GM21576 (cell line): ENCODE measurements at regions not wholly inside any gene's neighbourhood (a gene's known extent, or its start where the extent isn't known, plus 50 kb on each side); places are given as distances from the start of the nearest gene placed in this dataset.

Experiments used
- ATAC-seq: cut with Tn5 transposase; IDR thresholded peaks from one replicate; pipeline ENCODE4 v1.9.1; 2021; ENCODE audit warnings: mild to moderate bottlenecking, moderate library complexity; ENCODE audit not compliant: unreplicated experiment

DNA sequence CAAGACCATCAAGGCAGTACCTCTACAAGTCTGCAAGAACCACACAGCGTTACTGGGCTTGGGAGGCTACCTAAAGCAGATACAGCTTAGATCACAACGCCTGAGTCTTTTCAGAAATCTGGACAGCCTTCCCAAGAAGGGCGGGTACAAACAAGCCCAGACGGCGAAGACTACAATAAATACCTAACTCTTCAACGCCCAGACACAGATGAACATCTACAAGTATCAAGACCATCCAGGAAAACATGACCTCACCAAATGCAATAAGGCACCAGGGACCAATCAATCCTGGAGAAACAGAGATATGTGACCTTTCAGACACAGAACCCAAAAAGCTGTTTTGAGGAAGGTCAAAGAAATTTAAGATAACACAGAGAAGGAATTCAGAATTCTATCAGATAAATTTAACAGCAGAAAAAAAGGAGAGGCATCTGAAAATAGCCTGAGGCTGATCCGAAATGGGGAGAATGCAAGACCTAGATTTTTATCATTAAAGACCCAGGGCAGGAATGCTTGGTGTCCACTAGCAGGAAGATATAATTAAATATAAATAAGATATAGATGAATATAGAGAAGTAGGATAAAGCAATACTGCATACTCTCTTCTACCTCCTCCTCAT lies 131.7 kb upstream of the COL21A1 start:
- no peak for ATAC-seq

DNA sequence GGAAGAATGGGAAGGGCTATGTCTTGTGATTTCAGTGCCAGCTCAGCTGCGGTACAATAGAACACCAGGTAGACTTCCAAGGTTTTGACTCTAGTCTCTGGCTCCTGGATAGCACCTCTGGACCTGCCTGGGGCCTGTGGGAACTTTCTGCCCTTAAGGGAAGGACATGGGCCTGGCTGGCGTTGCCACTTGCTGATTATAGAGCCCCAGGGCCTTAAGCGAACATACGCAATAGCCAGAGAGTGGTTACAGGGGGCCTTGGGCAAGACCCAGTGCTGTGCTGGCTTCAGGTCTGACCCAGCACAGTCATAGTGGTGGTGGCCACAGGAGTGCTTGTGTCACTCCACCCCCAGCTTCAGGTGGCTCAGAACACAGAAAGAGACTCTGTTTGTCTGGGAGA lies 131.1 kb upstream of the COL21A1 start:
- no peak for ATAC-seq

DNA sequence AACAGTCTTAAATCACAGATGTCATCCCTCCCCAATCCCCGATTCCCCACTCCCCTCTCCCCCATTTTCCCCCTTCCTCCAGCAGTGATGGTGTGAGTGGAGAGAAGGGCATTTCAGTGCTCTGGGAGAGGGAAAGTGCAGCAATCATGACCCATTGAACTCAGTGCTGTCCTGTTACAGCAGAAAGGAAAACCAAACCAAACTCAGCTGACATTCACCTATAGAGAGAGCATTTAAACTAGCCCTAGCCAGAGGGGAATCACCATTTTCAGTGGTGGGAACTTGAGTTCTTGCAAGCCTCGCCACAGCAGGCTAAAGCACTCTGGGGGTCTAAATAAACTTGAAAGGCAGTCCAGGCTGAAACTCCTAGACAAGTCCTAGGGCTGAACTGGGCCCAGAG lies 129.9 kb upstream of the COL21A1 start:
- ATAC-seq = no peak

DNA sequence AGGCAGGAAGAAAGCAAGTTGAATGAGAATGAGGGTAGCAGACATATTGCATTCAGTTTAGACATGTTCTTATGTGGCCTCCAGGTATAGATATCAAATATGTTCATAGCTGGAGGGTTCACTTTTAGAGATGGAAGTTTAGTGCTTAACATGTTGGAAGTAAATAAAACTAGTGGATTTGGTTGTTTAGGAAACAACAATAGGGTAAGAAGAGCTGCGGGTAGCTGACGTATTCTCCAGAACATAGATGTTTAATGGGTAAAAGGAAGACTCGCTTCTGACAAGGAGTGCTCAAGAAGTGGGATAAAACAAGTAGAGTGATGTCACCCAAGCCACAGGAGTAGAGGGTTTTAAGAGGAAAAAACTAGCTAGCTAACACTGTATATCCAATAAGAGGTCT lies 128.4 kb upstream of the COL21A1 start:
- ATAC-seq = no peak

DNA sequence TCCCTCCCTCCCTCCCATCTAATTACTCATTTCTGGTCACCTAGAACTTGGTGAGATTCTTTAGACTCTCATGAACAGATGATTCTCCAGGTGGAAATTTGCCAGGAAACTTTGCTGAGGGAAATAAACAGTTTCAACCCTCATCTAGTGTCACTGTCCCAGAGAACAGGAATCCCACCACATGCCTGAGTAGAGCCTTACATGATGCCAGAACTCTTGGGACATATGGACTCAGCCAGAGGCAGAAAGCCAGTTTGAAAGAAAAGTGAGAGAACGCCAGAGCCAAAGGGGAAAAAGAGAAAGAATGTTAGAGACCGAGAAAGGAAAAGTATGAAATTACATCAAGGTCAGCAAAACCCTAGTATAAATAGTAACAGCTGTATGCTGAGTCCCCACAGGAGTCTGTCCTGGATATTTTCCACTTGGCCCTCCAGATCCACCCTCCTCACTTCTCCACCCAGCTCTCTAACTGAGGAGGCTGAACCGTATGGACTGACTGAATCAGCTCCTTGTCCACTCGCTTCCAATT lies 127.5 kb upstream of the COL21A1 start:
- no peak for ATAC-seq

DNA sequence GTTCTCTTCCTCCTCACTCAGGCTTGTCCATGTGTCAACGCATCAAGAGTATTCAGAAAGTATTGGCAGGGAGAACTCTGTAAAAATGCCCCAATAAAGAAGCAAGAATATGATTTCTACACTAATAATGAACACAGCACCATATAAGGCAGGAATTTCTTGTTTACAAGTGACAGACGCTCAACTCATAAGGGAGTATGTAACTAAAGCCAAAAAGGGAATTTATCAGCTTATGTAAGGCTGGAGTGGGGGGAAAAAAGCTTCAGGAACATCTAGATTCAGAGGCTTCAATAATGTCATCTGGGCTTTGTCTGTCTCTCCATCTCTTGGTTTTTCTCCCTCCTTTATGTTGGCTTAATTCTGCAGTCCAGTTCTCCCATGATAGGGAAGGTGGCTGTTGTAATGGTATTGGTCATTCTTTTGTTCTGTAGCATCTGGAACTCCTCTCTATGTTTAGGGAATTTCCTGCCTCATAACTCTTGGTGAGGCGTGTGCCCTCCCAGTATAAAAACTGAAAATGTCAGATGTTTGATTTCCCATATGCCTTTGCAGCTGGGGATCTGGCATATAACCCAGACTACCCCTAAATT lies 125.1 kb upstream of the COL21A1 start:
- no peak for ATAC-seq

DNA sequence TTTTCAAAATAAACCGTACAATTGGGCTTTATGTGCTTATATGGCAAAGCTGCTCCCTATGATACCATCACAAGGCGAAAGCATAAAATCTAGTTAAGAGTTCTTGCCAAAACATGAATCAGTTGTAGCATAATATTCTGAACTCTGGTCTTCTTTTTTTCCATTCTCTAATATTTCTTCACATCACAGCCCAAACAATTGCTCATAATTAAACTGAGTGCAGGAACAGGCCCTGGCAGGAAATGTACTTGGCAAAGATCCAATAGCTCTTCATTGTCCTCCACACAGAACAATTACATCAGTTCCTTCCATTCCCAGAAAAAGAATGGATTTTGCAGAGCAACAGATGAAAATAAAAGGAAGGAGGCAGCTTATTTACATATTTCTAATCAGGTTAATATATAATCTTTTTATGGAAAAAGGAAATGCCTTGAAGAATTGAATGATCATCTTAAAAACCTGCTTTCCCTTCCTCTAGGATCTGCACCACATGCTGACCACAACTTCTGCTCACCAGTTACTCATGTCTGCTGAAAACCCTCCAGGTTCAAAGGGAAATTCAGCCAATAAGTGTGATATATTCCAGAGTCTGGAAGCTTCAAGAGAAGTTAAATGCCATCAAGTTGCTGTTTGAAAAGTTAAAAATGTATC lies 123.3 kb upstream of the COL21A1 start:
- no peak for ATAC-seq

DNA sequence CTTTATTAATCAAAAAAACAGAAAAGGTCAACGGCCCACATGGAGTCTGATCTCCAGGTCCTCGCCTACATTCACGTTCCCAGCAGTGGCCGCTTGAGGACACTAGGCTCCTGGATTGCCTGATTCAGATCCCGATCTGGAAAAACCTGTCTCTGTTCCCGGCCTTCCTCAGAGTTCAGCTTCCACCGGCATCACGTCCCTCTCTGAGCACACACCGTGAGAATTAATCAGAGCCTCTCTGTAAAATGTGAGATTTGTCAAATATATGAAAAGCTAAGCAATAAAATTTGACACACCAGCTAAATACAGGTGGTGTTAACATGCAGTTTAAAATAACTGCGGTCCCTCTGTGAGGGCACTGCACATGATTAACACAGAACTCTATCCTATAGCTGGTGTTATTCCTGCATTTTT lies 122.8 kb upstream of the COL21A1 start:
- ATAC-seq = no peak

DNA sequence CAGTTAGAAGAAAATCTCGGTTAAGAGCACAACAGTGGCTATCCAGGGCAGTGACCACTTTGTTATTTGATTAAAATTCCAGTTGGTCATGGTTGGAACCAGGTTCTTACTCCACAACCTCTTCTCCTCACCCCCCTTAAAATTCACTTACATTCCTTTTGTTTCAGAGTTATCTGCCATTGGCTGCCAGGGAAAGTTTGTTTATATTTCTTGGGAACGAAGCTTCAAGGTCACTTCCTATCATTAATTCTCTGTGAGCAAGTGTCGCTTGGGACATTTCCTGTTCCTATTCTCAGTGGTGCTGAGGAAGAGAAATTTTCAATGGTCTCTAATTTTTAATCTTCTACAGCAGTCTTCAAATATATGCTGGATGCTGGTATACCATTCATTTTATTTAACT lies 121.1 kb upstream of the COL21A1 start:
- ATAC-seq = no peak

DNA sequence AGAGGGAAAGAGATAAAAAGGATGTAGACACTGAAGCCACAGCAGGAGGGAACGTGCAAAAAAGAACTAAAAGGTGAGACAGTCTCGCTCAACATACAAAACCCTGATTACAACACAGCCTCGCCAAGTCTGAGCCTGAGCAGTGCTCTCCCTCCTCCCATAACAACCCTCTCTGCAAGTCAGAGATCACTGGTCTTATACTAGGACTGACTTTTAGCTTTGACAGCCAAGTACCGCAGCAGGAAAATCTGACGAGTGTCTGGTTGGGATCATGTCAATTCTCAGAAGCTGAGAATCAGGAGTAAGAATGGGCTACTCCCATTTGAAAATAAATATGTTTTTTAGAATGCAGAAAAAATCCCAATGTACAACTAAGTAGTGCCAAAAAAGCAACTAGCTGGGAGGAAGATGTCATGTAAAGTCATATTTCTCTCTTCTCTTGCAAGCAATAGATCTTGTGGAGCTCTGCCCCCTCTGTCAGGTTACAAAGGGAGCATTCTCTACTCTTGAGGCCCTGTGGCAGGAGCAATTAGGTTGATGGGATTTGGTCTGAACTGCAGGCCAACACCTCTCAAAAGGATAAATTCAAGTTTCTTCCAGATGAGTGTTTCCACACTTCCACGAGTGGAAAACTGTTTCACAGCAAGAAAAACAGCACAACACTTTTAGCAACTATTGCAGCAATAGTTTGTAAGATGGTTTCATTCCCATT lies 118.9 kb upstream of the COL21A1 start:
- ATAC-seq = no peak

DNA sequence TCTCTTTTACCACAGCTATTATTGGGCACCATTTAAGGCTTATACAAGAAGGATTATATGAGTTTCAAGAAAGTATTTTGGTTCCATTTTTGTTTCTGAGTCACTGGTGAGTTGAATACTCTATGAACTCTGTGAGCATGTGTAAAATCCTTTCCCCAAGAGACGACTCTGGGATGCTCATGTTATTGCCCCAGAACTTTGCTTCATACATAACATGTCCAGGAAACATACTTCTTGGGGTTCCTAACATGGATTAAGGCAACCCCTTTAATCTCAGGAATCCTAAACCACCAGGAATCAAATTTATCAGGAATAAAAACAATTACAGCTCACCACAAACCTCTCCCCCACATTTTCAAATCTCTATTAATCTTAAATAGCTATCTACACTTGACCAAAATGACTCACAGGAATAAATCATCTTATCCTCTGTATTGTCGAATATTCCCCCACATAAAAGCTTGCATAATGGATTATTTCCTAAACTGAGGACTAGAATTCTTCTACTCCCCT lies 117.5 kb upstream of the COL21A1 start:
- no peak for ATAC-seq

DNA sequence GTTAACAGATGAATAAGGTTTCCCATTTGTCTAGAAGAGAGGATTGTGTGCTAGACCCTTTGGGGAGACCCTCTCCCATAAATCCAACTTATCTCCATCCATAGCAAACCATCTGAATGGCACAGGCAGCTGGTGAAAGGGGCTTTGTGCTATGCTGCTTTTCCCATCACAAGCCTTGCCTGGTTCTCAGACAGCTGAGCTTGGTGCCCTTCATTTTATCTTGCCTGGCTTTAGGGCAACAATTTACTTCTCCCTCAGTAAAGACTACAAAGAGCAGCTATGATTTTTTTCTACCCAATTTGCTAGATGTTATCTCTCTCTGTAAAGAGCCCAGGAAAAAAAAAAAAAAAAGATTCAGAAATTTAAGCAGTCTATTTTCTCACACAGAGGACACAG lies 117.0 kb upstream of the COL21A1 start:
- ATAC-seq = no peak

DNA sequence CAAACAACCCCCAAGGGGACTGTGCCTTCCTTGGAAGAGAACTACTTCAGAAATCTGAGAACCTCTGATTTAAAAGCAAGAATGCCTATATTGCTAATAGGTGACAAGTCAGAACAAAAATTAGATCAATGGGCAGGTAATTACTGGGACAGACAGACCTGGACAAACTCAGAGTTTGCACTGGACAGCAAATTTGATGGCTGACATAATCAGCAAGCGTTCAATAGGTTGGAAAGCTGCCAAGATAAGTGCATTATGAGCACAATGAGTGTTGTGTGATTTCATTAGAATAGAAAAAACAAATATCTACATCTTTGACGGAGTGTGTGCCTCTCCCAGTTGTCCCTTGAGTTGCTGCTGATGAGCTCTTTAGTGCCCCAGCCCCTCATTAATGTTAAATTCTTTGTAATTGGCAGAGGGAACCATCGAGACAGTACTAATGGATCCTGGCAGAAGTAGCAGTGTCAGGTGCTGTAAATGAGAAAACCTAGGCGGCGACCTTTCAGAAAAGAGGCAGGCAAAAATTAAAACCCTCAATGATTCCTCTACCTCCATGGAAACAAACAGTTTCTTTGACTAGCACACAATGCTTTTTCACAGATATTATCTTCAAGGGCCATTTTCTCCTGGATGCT lies 116.5 kb upstream of the COL21A1 start:
- no peak for ATAC-seq

DNA sequence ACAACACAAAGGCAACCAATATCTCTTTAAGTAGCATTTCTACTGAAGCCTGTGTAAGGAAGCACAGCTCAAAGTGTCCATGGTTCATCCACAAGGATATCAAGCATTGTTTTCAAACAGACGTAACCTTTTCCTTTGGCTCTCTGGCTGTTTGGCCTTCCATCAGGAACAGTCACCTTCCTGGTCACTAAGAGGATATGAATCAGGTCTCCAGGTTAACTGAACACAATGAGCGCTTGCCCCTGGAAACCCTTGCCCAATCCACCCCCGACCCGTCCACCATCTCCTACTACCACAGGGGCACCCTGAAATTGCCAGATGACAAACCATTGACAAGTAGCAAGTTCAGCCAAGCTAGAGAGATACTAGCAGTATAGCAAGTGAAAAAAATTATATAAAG lies 114.4 kb upstream of the COL21A1 start:
- no peak for ATAC-seq

DNA sequence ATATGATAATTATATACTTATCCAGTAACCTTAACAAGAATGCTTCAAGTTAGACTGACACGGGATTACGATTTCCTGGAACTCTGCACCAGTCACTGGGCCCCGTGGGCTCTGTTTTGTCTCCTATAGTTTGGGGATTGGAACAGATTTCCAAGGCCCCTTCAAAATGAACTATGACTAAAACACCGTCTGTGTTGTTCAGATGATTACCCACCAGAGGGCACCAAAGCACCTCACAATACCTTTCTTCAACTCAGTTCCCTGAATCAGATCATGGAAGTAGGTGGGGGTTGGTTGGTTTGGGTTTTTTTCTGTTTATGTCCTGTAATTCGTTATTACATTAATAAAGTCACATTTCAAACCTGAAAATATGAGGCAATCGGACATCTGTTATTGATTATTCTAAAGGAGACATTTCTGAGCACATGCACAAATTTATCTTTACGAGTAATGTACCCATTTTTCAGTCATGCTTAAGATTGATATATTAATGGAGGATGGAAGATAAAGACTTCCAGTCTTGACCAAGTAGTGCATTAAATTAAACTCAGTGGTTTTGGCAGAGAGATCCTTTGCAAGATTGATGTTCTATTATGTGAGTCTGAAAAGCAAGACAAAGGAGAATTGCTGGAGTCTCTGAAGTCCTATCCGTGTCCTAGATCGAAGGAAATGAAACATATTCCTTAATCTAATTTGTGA lies 112.0 kb upstream of the COL21A1 start:
- peak; percentile 92 for ATAC-seq

DNA sequence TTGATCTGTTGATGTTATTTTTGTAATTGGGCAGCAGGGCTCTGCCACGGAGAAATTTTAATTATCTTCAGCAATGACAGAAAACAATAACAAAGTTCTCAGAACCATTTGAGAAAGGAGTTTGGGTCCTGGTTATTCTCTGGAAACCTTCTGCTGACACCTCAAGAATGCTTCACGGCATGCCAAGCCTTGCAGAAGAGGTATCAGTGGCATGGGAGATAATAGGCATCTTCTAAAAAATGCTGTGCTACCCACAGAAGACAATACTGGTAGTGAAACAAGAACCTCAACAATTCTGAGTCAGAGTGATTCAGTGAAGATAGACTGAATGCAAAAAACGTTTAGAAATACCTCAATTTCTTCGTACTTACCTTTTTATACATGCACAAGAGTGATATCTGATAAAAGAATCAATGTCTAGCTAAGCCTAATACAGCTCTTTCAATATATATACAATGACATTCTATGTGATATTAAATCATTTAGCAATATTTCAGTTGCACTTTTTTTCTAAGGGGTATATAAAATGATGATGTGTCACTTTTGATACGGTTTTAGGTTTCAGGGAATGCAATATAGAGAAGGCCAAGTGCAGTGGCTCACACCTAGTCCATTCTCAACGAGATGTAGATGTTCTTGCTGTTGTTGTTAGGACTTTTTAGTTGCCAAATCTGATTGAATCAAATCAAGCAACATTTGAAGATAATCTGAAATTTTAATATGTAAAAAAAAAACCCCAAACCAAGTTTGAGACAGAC lies 110.4 kb upstream of the COL21A1 start:
- no peak for ATAC-seq

DNA sequence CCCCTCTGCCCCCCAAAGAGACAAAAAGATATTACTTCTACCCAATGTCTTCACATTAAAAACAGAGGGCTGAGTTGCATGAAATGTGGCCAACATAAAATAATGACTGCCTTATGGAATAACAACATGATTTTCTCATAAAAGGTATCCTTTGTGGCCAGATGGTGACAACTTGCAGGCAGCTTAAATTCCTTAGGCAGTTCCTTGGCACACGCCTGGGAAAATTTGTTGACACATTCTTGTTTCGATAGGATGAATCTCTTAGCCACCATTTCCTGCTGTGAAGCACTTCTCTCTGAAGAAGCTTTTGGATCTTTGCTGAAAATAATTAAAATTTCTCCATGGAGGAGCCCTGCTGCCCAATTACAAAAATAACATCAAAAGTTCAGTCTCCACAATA lies 109.0 kb upstream of the COL21A1 start:
- no peak for ATAC-seq

DNA sequence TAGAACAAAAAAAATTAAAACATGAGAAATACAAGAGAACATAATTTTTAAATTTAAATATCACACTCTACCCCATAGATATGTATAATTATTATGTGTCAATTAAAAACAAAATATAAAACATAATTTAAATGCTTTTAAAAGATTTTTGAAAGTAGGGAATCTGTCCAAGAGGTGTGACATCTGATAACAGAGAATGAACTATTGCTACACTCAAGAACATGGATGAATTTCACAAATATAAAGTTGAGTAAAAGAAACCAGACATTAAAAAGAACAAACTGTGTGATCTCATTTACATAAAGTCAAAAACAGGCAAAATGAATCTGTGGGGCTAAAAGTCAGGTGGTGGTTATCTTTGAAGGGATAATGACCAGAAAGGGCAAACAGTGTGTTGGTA lies 106.5 kb upstream of the COL21A1 start:
- ATAC-seq = no peak

DNA sequence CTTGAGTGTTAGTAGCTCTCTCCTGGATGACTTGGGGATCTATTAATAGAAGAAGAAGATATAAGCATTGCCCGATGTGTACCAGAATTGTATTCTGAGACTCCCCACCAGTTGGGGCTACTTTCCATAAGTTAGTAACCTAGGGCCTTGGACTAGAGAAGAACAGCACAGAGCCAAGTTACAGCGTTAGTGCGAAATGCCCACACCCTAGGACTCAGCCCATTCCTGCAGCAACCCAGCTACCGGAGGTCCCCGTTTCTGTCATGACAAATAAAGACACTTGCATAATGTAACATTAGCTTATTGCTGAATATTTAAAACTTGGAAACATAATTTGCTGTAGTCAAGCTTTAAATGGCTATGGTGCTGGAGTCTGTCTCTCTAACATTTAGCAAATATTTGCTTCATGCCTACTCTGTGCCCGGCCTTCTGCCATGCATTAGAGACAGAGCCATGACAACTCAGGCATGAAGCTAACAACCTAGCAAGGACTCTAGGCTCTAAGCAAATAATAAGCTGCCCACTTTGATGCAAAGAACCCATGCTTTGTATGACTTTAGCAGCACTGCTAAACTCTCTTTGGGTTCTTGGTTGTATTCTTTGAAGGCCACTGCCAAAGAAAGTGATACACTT lies 103.4 kb upstream of the COL21A1 start:
- no peak for ATAC-seq
